Suprapubic skin (tissue), 4 donors: ENCODE measurements at regions not wholly inside any gene's neighbourhood (a gene's known extent, or its start where the extent isn't known, plus 50 kb on each side); places are given as distances from the start of the nearest gene placed in this dataset.

Experiments
- CTCF ChIP-seq, 2 donors: fragments of 200-600 bp in 1 of 2; fragments of 450-650 bp in 1 of 2; sonication (generic) in 1 of 2; IDR thresholded peaks; one replicate each; pipeline ENCODE4 v1.5.1; 2016 to 2019; ENCODE audit warnings: antibody characterized with exemption in 2 of 2, mild to moderate bottlenecking in 1 of 2, moderate library complexity in 1 of 2
- POLR2A ChIP-seq, 2 donors: fragments of 450-650 bp; IDR thresholded peaks; one replicate each; pipeline ENCODE4 v1.6.1; 2017; ENCODE audit warnings: antibody characterized with exemption in 2 of 2, mild to moderate bottlenecking in 2 of 2, moderate library complexity in 2 of 2
- POLR2AphosphoS5 ChIP-seq, 3 donors: sonication (generic); formaldehyde crosslinking; IDR thresholded peaks; one replicate each; pipeline ENCODE4 v1.6.1; 2017; ENCODE audit warnings: antibody characterized with exemption in 3 of 3

- TF ChIP-seq CTCF (IDR thresholded peaks at IDR 0.05) (no peak), POLR2AphosphoS5 (IDR thresholded peaks at IDR 0.05) (no peak), POLR2A (IDR thresholded peaks at IDR 0.05) (no peak)
Observed at GRCh38 chr6:14590586-14590985, 473.0 kb downstream of the CD83 start.
